DOHH2 (cell line): ENCODE measurements at regions not wholly inside any gene's neighbourhood (a gene's known extent, or its start where the extent isn't known, plus 50 kb on each side); places are given as distances from the start of the nearest gene placed in this dataset.

Experiments used
- EZH2phosphoT487 ChIP-seq: fragments of 200-600 bp; sonication (generic); IDR thresholded peaks from 2 replicates; pipeline ENCODE4 v1.6.1; 2017; ENCODE audit warnings: borderline replicate concordance, mild to moderate bottlenecking, antibody characterized with exemption, low read length, moderate library complexity, mixed read lengths
- TF ChIP-seq, protein P1 (sequence below): fragments of 200-600 bp; sonication (generic); IDR thresholded peaks from one replicate; pipeline ENCODE4 v1.5.1; 2014; ENCODE audit warnings: antibody characterized with exemption, mild to moderate bottlenecking, low read depth, low read length; ENCODE audit not compliant: poor library complexity, severe bottlenecking

DNA sequence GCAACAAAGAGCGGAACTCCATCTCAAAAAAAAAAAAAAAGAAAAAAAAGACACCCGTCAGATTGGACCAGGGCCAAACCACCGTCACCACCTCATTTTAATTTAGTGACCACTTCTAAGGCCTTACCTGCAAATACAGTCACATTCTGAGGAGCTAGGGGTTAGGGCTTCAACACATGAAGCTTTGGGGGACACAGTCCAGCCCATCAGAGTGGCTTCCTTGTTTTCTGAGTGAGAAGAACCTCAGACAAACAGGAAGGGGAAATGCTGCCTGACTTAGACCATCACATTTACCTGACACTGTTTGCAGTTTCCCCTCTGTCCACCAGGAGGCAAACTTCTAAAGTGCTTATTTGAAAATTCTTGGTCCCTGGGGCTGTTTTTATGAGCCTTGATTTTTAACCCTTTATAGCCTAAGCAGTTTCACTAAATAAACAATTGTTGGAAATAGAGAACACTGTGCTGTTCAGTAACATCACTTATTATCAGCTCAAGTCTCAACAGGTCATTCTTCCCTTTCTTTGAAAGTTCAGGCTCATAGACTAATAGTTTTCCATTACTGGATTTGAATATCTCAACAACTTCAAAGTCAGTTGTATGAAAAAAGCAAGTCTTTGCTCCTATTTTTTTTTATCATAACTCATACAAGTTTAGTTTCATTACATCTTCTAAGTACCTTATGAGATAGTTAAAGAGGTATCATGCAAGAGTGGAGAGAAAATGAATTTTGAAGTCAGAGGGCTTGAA, 74.9 kb upstream of the WASF3 start:
- TF ChIP-seq, protein P1, sequence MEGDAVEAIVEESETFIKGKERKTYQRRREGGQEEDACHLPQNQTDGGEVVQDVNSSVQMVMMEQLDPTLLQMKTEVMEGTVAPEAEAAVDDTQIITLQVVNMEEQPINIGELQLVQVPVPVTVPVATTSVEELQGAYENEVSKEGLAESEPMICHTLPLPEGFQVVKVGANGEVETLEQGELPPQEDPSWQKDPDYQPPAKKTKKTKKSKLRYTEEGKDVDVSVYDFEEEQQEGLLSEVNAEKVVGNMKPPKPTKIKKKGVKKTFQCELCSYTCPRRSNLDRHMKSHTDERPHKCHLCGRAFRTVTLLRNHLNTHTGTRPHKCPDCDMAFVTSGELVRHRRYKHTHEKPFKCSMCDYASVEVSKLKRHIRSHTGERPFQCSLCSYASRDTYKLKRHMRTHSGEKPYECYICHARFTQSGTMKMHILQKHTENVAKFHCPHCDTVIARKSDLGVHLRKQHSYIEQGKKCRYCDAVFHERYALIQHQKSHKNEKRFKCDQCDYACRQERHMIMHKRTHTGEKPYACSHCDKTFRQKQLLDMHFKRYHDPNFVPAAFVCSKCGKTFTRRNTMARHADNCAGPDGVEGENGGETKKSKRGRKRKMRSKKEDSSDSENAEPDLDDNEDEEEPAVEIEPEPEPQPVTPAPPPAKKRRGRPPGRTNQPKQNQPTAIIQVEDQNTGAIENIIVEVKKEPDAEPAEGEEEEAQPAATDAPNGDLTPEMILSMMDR, result peak; percentile 86
- TF ChIP-seq EZH2phosphoT487, result no peak
